Liver (tissue), 7 donors: ENCODE measurements at regions not wholly inside any gene's neighbourhood (a gene's known extent, or its start where the extent isn't known, plus 50 kb on each side); places are given as distances from the start of the nearest gene placed in this dataset.

Source experiments
- DNase-seq: peaks from one replicate; pipeline ENCODE4 v3.0.0-alpha.2; 2017; ENCODE audit warnings: low spot score
- H3K27ac ChIP-seq, 2 donors: one replicate each; pipeline ENCODE4 v1.7.0; 2013; ENCODE audit warnings: inconsistent platforms in 2 of 2, low read length in 2 of 2, control low read depth in 1 of 2, low read depth in 1 of 2, mild to moderate bottlenecking in 1 of 2
- H3K27me3 ChIP-seq, 4 donors: one replicate each; pipeline versions ENCODE4 v1.6.1 to v1.7.0; 2013; ENCODE audit warnings: low read length in 3 of 4, inconsistent platforms in 1 of 4, mild to moderate bottlenecking in 1 of 4, moderate library complexity in 1 of 4; ENCODE audit not compliant: control insufficient read depth in 4 of 4, insufficient read depth in 4 of 4
- H3K36me3 ChIP-seq, 4 donors: one replicate each; pipeline versions ENCODE4 v1.6.1 to v1.7.0; 2013; ENCODE audit warnings: low read length in 3 of 4, mild to moderate bottlenecking in 3 of 4, low read depth in 1 of 4, moderate library complexity in 1 of 4; ENCODE audit not compliant: control insufficient read depth in 4 of 4, insufficient read depth in 3 of 4
- H3K4me1 ChIP-seq, 4 donors: one replicate each; pipeline versions ENCODE4 v1.6.1 to v1.7.0; 2013; ENCODE audit warnings: low read length in 3 of 4, mild to moderate bottlenecking in 3 of 4, moderate library complexity in 1 of 4; ENCODE audit not compliant: control insufficient read depth in 4 of 4, insufficient read depth in 4 of 4
- H3K4me3 ChIP-seq, 3 donors: one replicate each; pipeline versions ENCODE4 v1.6.1 to v1.7.0; 2013; ENCODE audit warnings: low read length in 3 of 3, control low read depth in 1 of 3, low read depth in 1 of 3, mild to moderate bottlenecking in 1 of 3
- H3K9ac ChIP-seq, 2 donors: one replicate each; pipeline ENCODE4 v1.7.0; 2013; ENCODE audit warnings: low read length in 2 of 2, mild to moderate bottlenecking in 2 of 2, moderate library complexity in 2 of 2, control low read depth in 1 of 2, low read depth in 1 of 2
- H3K9me3 ChIP-seq, 4 donors: one replicate each; pipeline versions ENCODE4 v1.6.1 to v1.7.0; 2013; ENCODE audit warnings: low read length in 3 of 4; ENCODE audit not compliant: control insufficient read depth in 4 of 4
- ATF3 ChIP-seq: IDR thresholded peaks from 2 replicates; pipeline ENCODE4 v1.6.1; 2016; ENCODE audit warnings: antibody characterized with exemption
- GABPA ChIP-seq, 2 donors: IDR thresholded peaks in 1 of 2; conservative IDR thresholded peaks in 1 of 2; 2 replicates each; pipeline ENCODE4 v1.6.1; 2016; ENCODE audit warnings: antibody characterized with exemption in 2 of 2, mild to moderate bottlenecking in 1 of 2, moderate library complexity in 1 of 2
- HNF4A ChIP-seq, 2 donors: conservative IDR thresholded peaks; 2 replicates each; pipeline ENCODE4 v1.6.1; 2016; ENCODE audit warnings: antibody characterized with exemption in 2 of 2, mild to moderate bottlenecking in 2 of 2
- HNF4G ChIP-seq: IDR thresholded peaks from 2 replicates; pipeline ENCODE4 v1.6.1; 2016; ENCODE audit warnings: antibody characterized with exemption
- JUND ChIP-seq, 2 donors: IDR thresholded peaks; 2 replicates each; pipeline ENCODE4 v1.6.1; 2016; ENCODE audit warnings: antibody characterized with exemption in 2 of 2
- MAX ChIP-seq: IDR thresholded peaks from 2 replicates; pipeline ENCODE4 v1.6.1; 2016; ENCODE audit warnings: antibody characterized with exemption
- NR2F2 ChIP-seq: IDR thresholded peaks from 2 replicates; pipeline ENCODE4 v1.6.1; 2016; ENCODE audit warnings: antibody characterized with exemption
- RAD21 ChIP-seq, 2 donors: IDR thresholded peaks; 2 replicates each; pipeline ENCODE4 v1.6.1; 2016; ENCODE audit warnings: antibody characterized with exemption in 2 of 2, mild to moderate bottlenecking in 2 of 2
- REST ChIP-seq: IDR thresholded peaks from 2 replicates; pipeline ENCODE4 v1.6.1; 2016; ENCODE audit warnings: antibody characterized with exemption, mild to moderate bottlenecking
- RXRA ChIP-seq, 2 donors: IDR thresholded peaks; 2 replicates each; pipeline ENCODE4 v1.6.1; 2017 to 2018; ENCODE audit warnings: antibody characterized with exemption in 2 of 2, mild to moderate bottlenecking in 1 of 2
- TAF1 ChIP-seq: conservative IDR thresholded peaks from 2 replicates; pipeline ENCODE4 v1.6.1; 2016; ENCODE audit warnings: antibody characterized with exemption, mild to moderate bottlenecking
- YY1 ChIP-seq: IDR thresholded peaks from 2 replicates; pipeline ENCODE4 v1.6.1; 2016; ENCODE audit warnings: antibody characterized with exemption, mild to moderate bottlenecking
- ZBTB33 ChIP-seq: IDR thresholded peaks from 2 replicates; pipeline ENCODE4 v1.6.1; 2016; ENCODE audit warnings: antibody characterized with exemption
- WGBS: extraction: QIAGEN DNeasy Blood & Tissue Kit; methylation state at CpG from one replicate; pipeline ENCODE4 v1.1.7; 2013; 5-methylcytosine and 5-hydroxymethylcytosine counted together
- donor health status: healthy.
- donor health status: healthy.
- donor health status: healthy.
- donor health status: healthy.

GRCh38 chr11:69907611-69908010 is 88.4 kb upstream of the FGF3 start:
- no peaks in the 10 kb centered on the region for H3K36me3 ChIP-seq
- no peak for TF ChIP-seq TAF1
- no peak for TF ChIP-seq REST
- no peak for TF ChIP-seq GABPA (IDR thresholded peaks at IDR 0.05 in 1 of 2, conservative IDR thresholded peaks at IDR 0.05 in 1 of 2)
- no peak for TF ChIP-seq MAX
- TF ChIP-seq HNF4G = no peak
- no peak for TF ChIP-seq ATF3
- no peak for TF ChIP-seq HNF4A (conservative IDR thresholded peaks at IDR 0.05)
- TF ChIP-seq RXRA (IDR thresholded peaks at IDR 0.05) = no peak
- no peak for TF ChIP-seq NR2F2
- no peak for TF ChIP-seq YY1
- H3K9ac ChIP-seq = no peak overlapping the region
- H3K4me3 ChIP-seq = no peak overlapping the region
- H3K27ac ChIP-seq = no peak overlapping the region
- 94% methylated on average over 11 of the region's 11 CpGs for WGBS
- H3K9me3 ChIP-seq = no peaks in the 10 kb centered on the region
- DNase-seq = no peak
- H3K27me3 ChIP-seq = no peaks in the 10 kb centered on the region
- H3K4me1 ChIP-seq = peaks cover 0 to 13% (median 2%) of the 10 kb centered on the region in 4 donors

GRCh38 chr11:69908511-69909220 is 89.5 kb upstream of the FGF3 start:
- WGBS = 80% methylated on average over 19 of the region's 19 CpGs
- H3K9ac ChIP-seq = no peak overlapping the region
- no peaks in the 10 kb centered on the region for H3K36me3 ChIP-seq
- no peaks in the 10 kb centered on the region for H3K9me3 ChIP-seq
- H3K4me1 ChIP-seq = peaks cover 0 to 16% (median 2%) of the 10 kb centered on the region in 4 donors
- H3K27ac ChIP-seq = no peak overlapping the region
- no peaks in the 10 kb centered on the region for H3K27me3 ChIP-seq
- no peak for DNase-seq
- H3K4me3 ChIP-seq = no peak overlapping the region
- TF ChIP-seq REST (no peak), HNF4A (conservative IDR thresholded peaks at IDR 0.05) (no peak), ZBTB33 (no peak), RAD21 (IDR thresholded peaks at IDR 0.05) (no peak), YY1 (no peak), TAF1 (no peak), MAX (no peak), RXRA (IDR thresholded peaks at IDR 0.05) (no peak), HNF4G (no peak), JUND (IDR thresholded peaks at IDR 0.05) (no peak)
